B cell (primary cell): ENCODE measurements at regions not wholly inside any gene's neighbourhood (a gene's known extent, or its start where the extent isn't known, plus 50 kb on each side); places are given as distances from the start of the nearest gene placed in this dataset.
"Not testable (repeated sequence)": the region's sequence is repeated elsewhere in the genome, so short reads cannot be mapped to it uniquely, and the experiment has no call there.

Experiments used
- ATAC-seq: fragments of 200-7000 bp; cut with Tn5 transposase; one replicate; pipeline ENCODE4 v1.10.0; 2021; ENCODE audit warnings: low read depth, mild to moderate bottlenecking, moderate number of reproducible peaks, moderate library complexity
- CTCF ChIA-PET: fragments of 350-600 bp; sonication (Branson Sonifier 250); formaldehyde crosslinking; loops from one replicate; lab custom pipeline; 2021; ENCODE audit warnings: antibody characterized with exemption, inconsistent platforms; lab: Charles Lee
- POLR2A ChIA-PET: fragments of 350-600 bp; sonication (Branson Sonifier 250); formaldehyde crosslinking; loops from one replicate; lab custom pipeline; 2021; ENCODE audit warnings: antibody characterized with exemption; lab: Charles Lee
- DNase-seq: peaks from one replicate; pipeline ENCODE4 v3.0.0; 2013
- H2AFZ ChIP-seq: 2 replicates; pipeline ENCODE4 v1.6.1; 2012; ENCODE audit warnings: mild to moderate bottlenecking, low read depth, low read length; ENCODE audit not compliant: insufficient read depth, poor library complexity, severe bottlenecking
- H3K27ac ChIP-seq, 2 donors: 1 replicate in 1 of 2; 2 replicates in 1 of 2; pipeline ENCODE4 v1.5.1; 2012 to 2013; ENCODE audit warnings: low read length in 2 of 2, mild to moderate bottlenecking in 2 of 2, moderate library complexity in 1 of 2
- H3K27me3 ChIP-seq, 4 experiments: fragments of 200-600 bp in 1 of 4; sonication (generic) in 1 of 4; replicated peaks in 1 of 4; 1 replicate in 2 of 4; 2 replicates in 2 of 4; pipeline versions ENCODE4 v1.6.1 to v1.7.0; 2013 to 2016; ENCODE audit warnings: low read length in 3 of 4, mild to moderate bottlenecking in 2 of 4, mixed read lengths in 1 of 4, moderate library complexity in 1 of 4; ENCODE audit not compliant: insufficient read depth in 4 of 4, control insufficient read depth in 3 of 4; ENCODE audit errors: control extremely low read depth in 1 of 4
- H3K36me3 ChIP-seq, 2 experiments: replicated peaks in 1 of 2; 1 replicate in 1 of 2; 2 replicates in 1 of 2; pipeline versions ENCODE4 v1.6.1 to v1.7.1; 2013; ENCODE audit warnings: low read length in 1 of 2; ENCODE audit not compliant: insufficient read depth in 2 of 2, control insufficient read depth in 1 of 2; ENCODE audit errors: control extremely low read depth in 1 of 2, extremely low read depth in 1 of 2
- H3K4me1 ChIP-seq, 2 donors: fragments of 200-600 bp in 1 of 2; sonication (generic) in 1 of 2; 1 replicate in 1 of 2; 2 replicates in 1 of 2; pipeline versions ENCODE4 v1.5.1 to v1.6.1; 2013 to 2017; ENCODE audit warnings: low read length in 2 of 2; ENCODE audit not compliant: control insufficient read depth in 2 of 2, insufficient read depth in 2 of 2
- H3K4me2 ChIP-seq: replicated peaks from 2 replicates; pipeline ENCODE3; 2012; ENCODE audit warnings: mild to moderate bottlenecking, low read depth, low read length; ENCODE audit not compliant: poor library complexity, severe bottlenecking
- H3K4me3 ChIP-seq, 5 experiments: fragments of 200-600 bp in 1 of 5; sonication (generic) in 1 of 5; 1 replicate in 3 of 5; 2 replicates in 2 of 5; pipeline versions ENCODE4 v1.5.1 to v1.7.0; 2011 to 2016; ENCODE audit warnings: low read length in 4 of 5, mild to moderate bottlenecking in 4 of 5, low read depth in 2 of 5, control low read depth in 1 of 5, moderate library complexity in 1 of 5; ENCODE audit not compliant: insufficient read depth in 1 of 5; ENCODE audit errors: control extremely low read depth in 1 of 5, extremely low read depth in 1 of 5
- H3K79me2 ChIP-seq: fragments of 200-600 bp; sonication (generic); one replicate; pipeline ENCODE4 v1.6.0; 2016; ENCODE audit warnings: low read length; ENCODE audit not compliant: control insufficient read depth, insufficient read depth
- H3K9ac ChIP-seq: fragments of 200-600 bp; sonication (generic); 2 replicates; pipeline ENCODE4 v1.6.1; 2017; ENCODE audit warnings: mild to moderate bottlenecking, low read length, moderate library complexity
- H3K9me3 ChIP-seq, 3 donors: one replicate each; pipeline versions ENCODE4 v1.6.1 to v1.7.1; 2013; ENCODE audit warnings: low read length in 2 of 3; ENCODE audit not compliant: control insufficient read depth in 2 of 3, insufficient read depth in 1 of 3; ENCODE audit errors: control extremely low read depth in 1 of 3
- H4K20me1 ChIP-seq: 2 replicates; pipeline ENCODE4 v1.6.0; 2012; ENCODE audit warnings: mild to moderate bottlenecking, low read length; ENCODE audit not compliant: insufficient read depth, control insufficient read depth, poor library complexity, severe bottlenecking
- H3K27ac Mint-ChIP-seq: one replicate; pipeline ENCODE4 v1.8.0; 2021; ENCODE audit warnings: mixed read lengths
- H3K27me3 Mint-ChIP-seq: one replicate; pipeline ENCODE4 v1.8.0; 2021; ENCODE audit warnings: mixed read lengths
- H3K4me1 Mint-ChIP-seq: one replicate; pipeline ENCODE4 v1.8.0; 2021; ENCODE audit warnings: mixed read lengths
- H3K4me3 Mint-ChIP-seq: one replicate; pipeline ENCODE4 v1.8.0; 2021; ENCODE audit warnings: mixed read lengths
- H3K9me3 Mint-ChIP-seq: one replicate; pipeline ENCODE4 v1.8.0; 2022; ENCODE audit warnings: mixed read lengths; ENCODE audit not compliant: insufficient read depth
- EZH2 ChIP-seq: IDR thresholded peaks from 2 replicates; pipeline ENCODE4 v1.6.1; 2012; ENCODE audit warnings: borderline replicate concordance, low read depth, mild to moderate bottlenecking, moderate library complexity, low read length; ENCODE audit not compliant: insufficient read depth, poor library complexity, severe bottlenecking
- WGBS: methylation state at CpG from one replicate; pipeline ENCODE4 v1.1.5; 2013; ENCODE audit warnings: missing lambda C conversion rate; ENCODE audit not compliant: insufficient coverage; 5-methylcytosine and 5-hydroxymethylcytosine counted together
- intact Hi-C: fragments of 100-400 bp; cut with micrococcal nuclease; formaldehyde crosslinking; loops from one replicate; pipeline ENCODE4 v1.10.0; 2022
- TF ChIP-seq, protein P1 (sequence below): fragments of 200-600 bp; IDR thresholded peaks from one replicate; pipeline ENCODE4 v1.8.0; 2022; ENCODE audit warnings: antibody characterized with exemption, mild to moderate bottlenecking

DNA sequence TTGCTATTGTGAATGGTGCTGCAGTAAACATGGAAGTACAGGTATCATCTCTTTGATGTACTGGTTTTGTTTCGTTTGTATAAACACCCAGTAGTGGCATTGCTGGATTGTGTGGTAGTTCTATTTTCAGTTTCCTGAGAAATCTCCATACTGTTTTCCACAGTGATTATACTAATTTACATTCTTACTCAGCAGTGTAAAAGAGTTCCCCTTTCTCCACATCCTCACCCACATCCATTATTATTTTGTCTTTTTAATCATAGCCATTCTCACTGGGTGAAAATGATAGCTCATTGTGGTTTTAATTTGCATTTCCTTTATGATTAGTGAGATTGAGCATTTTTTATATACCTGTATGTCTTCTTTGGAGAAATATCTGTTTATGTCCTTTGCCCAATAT lies 62.3 kb upstream of the PARP4 start:
- no peaks in the 10 kb centered on the region for H3K4me1 Mint-ChIP-seq
- H2AFZ ChIP-seq: no peak overlapping the region
- H3K27ac Mint-ChIP-seq: no peak overlapping the region
- ATAC-seq: no peak
- DNase-seq: no peak
- no peaks in the 10 kb centered on the region for H4K20me1 ChIP-seq
- no peak overlapping the region for H3K4me3 ChIP-seq
- TF ChIP-seq, protein P1, sequence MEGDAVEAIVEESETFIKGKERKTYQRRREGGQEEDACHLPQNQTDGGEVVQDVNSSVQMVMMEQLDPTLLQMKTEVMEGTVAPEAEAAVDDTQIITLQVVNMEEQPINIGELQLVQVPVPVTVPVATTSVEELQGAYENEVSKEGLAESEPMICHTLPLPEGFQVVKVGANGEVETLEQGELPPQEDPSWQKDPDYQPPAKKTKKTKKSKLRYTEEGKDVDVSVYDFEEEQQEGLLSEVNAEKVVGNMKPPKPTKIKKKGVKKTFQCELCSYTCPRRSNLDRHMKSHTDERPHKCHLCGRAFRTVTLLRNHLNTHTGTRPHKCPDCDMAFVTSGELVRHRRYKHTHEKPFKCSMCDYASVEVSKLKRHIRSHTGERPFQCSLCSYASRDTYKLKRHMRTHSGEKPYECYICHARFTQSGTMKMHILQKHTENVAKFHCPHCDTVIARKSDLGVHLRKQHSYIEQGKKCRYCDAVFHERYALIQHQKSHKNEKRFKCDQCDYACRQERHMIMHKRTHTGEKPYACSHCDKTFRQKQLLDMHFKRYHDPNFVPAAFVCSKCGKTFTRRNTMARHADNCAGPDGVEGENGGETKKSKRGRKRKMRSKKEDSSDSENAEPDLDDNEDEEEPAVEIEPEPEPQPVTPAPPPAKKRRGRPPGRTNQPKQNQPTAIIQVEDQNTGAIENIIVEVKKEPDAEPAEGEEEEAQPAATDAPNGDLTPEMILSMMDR: no peak
- TF ChIP-seq EZH2: no peak
- peaks cover 1 to 14% (median 13%) of the 10 kb centered on the region in 3 donors for H3K9me3 ChIP-seq
- POLR2A ChIA-PET: no interaction called here
- H3K27me3 Mint-ChIP-seq: peaks cover 15% of the 10 kb centered on the region
- H3K79me2 ChIP-seq: no peaks in the 10 kb centered on the region
- intact Hi-C loops: no loop called here
- peaks cover 2% of the 10 kb centered on the region for H3K9me3 Mint-ChIP-seq
- no peaks in the 10 kb centered on the region for H3K36me3 ChIP-seq
- H3K27ac ChIP-seq: no peak overlapping the region
- H3K4me3 Mint-ChIP-seq: no peak overlapping the region
- no peak overlapping the region for H3K4me2 ChIP-seq
- WGBS: no CpG with 5 or more reads among the region's 1 CpG
- H3K27me3 ChIP-seq: no peaks in the 10 kb centered on the region
- no peaks in the 10 kb centered on the region for H3K4me1 ChIP-seq
- H3K9ac ChIP-seq: no peak overlapping the region
- CTCF ChIA-PET: interaction anchor here (0.8 to 1.5 kb wide), 2 partner anchors 97 to 421 kb away, joined by 3 to 4 read pairs; no protein-coding TSS in a partner anchor

DNA sequence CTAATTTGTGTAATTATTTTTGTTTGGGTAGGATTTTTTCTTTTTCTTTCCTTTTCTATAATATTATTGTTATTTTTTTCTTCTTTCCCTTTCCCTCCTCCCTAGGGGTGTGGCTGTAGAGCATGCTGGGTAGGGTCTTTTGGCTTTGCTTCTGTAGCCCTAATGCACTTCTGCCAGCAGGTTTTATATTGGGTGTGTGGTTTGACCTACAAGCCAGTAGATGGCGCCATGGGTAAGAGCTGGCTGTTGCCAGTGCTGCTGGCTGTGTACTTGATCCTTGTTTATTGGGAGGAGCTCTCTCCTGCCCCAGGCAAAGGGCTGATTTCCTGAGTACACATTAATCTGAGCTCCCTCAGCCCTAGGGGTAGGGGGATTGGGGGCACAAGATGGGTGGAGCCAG lies 67.7 kb upstream of the PARP4 start:
- TF ChIP-seq, protein P1: peak; percentile 73
- POLR2A ChIA-PET, H3K27me3 ChIP-seq, H3K9ac ChIP-seq, H3K79me2 ChIP-seq, H2AFZ ChIP-seq, H3K4me2 ChIP-seq, H3K9me3 ChIP-seq, H3K27ac ChIP-seq, ATAC-seq, H3K9me3 Mint-ChIP-seq, H3K4me1 Mint-ChIP-seq, H3K4me3 ChIP-seq, H4K20me1 ChIP-seq, H3K36me3 ChIP-seq, H3K4me3 Mint-ChIP-seq, H3K27ac Mint-ChIP-seq, H3K4me1 ChIP-seq: not testable (repeated sequence)
- intact Hi-C loops: loop anchor here (2.0 kb wide), 1 partner anchor 90 kb away; no protein-coding TSS in a partner anchor
- WGBS: 0% methylated on average over 1 of the region's 1 CpG
- CTCF ChIA-PET: interaction anchor here (1.1 to 2.1 kb wide), 4 partner anchors 15 to 147 kb away, joined by 3 to 6 read pairs (median 3); no protein-coding TSS in a partner anchor
- peak; percentile 31 for DNase-seq
- peaks cover 22% of the 10 kb centered on the region for H3K27me3 Mint-ChIP-seq

DNA sequence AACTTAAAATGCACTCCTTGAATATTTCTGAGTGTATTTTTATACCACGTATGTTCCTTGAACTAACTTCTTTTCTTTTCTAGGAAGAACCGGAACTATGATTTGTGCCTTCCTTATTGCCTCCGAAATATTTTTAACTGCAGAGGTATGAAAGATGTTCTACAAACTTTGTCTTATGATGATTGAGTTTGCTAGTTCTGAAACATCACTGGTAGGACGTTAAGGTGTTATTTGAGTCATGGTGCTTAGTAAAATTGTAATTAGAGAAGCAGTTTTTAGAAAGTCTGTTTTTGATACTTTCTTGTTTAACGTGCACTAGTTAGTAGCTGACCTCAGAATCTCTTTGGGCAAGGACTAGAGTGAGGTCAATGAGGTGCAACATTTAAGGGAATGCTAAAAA lies 69.0 kb upstream of the PARP4 start:
- CTCF ChIA-PET: interaction anchor here (1.2 to 2.1 kb wide), 2 partner anchors 24 to 145 kb away, joined by 3 to 6 read pairs; no protein-coding TSS in a partner anchor
- H3K36me3 ChIP-seq, H3K4me1 ChIP-seq, ATAC-seq, H3K4me3 Mint-ChIP-seq, H3K9me3 Mint-ChIP-seq, H3K4me2 ChIP-seq, H3K27ac Mint-ChIP-seq, DNase-seq, H3K9me3 ChIP-seq, H3K9ac ChIP-seq, H3K27me3 ChIP-seq, H3K4me3 ChIP-seq, H3K27ac ChIP-seq, H3K79me2 ChIP-seq, H4K20me1 ChIP-seq, POLR2A ChIA-PET, H3K4me1 Mint-ChIP-seq, H2AFZ ChIP-seq: not testable (repeated sequence)
- intact Hi-C loops: loop anchor here (2.0 kb wide), 1 partner anchor 89 kb away; no protein-coding TSS in a partner anchor
- 63% methylated on average over 1 of the region's 5 CpGs for WGBS
- H3K27me3 Mint-ChIP-seq: peaks cover 24% of the 10 kb centered on the region
